Mesothelial cell of epicardium (in vitro differentiated cells): ENCODE measurements at regions not wholly inside any gene's neighbourhood (a gene's known extent, or its start where the extent isn't known, plus 50 kb on each side); places are given as distances from the start of the nearest gene placed in this dataset.

Source experiments
- DNase-seq, 2 experiments: peaks; one replicate each; pipeline ENCODE4 v3.0.0; 2021; ENCODE audit warnings: low spot score in 2 of 2; ENCODE audit not compliant: unreplicated experiment in 2 of 2
- H3K27ac Mint-ChIP-seq: 2 replicates; pipeline ENCODE4 v1.8.0; 2021; ENCODE audit warnings: mixed read lengths
- H3K27me3 Mint-ChIP-seq: 2 replicates; pipeline ENCODE4 v1.8.0; 2021; ENCODE audit warnings: low read depth, mixed read lengths
- H3K36me3 Mint-ChIP-seq: 2 replicates; pipeline ENCODE4 v1.8.0; 2021; ENCODE audit warnings: mixed read lengths
- H3K4me1 Mint-ChIP-seq: 2 replicates; pipeline ENCODE4 v1.8.0; 2021; ENCODE audit warnings: mixed read lengths
- H3K4me3 Mint-ChIP-seq: 2 replicates; pipeline ENCODE4 v1.8.0; 2021; ENCODE audit warnings: mild to moderate bottlenecking, moderate library complexity, mixed read lengths
- H3K9me3 Mint-ChIP-seq: 2 replicates; pipeline ENCODE4 v1.8.0; 2021; ENCODE audit warnings: mixed read lengths
- TF ChIP-seq, protein P1 (sequence below): fragments of 200-600 bp; sonication (generic); IDR thresholded peaks from one replicate; pipeline ENCODE4 v1.5.0; 2021; ENCODE audit warnings: antibody characterized with exemption; ENCODE audit not compliant: unreplicated experiment

DNA sequence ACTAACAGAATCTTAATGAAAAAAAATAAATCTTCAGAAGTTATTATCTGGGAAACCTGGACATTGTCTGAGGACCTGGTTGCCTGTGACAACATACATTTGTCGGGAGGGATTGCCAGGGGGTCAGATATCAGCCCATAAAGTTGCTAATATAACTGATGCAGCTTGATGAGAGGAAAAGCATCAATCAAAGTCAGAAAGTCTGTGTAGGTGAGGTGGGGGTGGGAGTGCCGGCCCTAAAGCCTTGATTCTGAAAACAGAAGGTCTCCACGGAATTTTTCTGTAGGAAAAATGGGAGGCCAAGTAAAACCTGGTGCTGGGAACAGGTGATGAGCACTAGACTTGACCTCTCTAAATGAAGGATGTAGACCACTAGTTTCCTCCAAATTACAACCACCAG, 281.8 kb downstream of the FGFR2 start:
- Mint-ChIP-seq H3K9me3 (peaks cover 17% of the 10 kb centered on the region), H3K4me3 (no peak overlapping the region), H3K36me3 (peaks cover 4% of the 10 kb centered on the region), H3K27me3 (no peaks in the 10 kb centered on the region), H3K27ac (no peak overlapping the region), H3K4me1 (peaks cover 26% of the 10 kb centered on the region)
- TF ChIP-seq, protein P1, sequence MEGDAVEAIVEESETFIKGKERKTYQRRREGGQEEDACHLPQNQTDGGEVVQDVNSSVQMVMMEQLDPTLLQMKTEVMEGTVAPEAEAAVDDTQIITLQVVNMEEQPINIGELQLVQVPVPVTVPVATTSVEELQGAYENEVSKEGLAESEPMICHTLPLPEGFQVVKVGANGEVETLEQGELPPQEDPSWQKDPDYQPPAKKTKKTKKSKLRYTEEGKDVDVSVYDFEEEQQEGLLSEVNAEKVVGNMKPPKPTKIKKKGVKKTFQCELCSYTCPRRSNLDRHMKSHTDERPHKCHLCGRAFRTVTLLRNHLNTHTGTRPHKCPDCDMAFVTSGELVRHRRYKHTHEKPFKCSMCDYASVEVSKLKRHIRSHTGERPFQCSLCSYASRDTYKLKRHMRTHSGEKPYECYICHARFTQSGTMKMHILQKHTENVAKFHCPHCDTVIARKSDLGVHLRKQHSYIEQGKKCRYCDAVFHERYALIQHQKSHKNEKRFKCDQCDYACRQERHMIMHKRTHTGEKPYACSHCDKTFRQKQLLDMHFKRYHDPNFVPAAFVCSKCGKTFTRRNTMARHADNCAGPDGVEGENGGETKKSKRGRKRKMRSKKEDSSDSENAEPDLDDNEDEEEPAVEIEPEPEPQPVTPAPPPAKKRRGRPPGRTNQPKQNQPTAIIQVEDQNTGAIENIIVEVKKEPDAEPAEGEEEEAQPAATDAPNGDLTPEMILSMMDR: no peak
- DNase-seq: no peak

DNA sequence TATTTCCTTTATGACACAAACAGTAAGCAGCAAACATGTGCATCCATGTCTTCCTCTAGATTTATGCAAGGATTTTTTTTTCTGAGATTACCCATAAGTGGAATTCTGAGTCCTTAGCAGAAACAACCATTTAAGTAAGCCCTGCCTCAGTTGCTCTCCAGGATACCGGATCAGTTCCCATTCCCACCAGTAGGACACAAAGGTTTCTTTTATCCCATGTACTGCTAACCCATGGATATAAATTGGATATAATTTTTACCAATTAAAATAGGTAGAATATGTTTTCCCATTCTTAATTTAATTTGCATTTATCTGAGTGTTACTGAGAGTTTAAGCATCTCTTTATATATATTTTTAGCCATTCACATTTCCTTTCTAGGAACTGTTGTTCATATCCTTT, 280.9 kb downstream of the FGFR2 start:
- no peaks in the 10 kb centered on the region for H3K27me3 Mint-ChIP-seq
- peaks cover 16% of the 10 kb centered on the region for H3K4me1 Mint-ChIP-seq
- H3K36me3 Mint-ChIP-seq: peaks cover 4% of the 10 kb centered on the region
- DNase-seq: no peak
- H3K27ac Mint-ChIP-seq: no peak overlapping the region
- no peak overlapping the region for H3K4me3 Mint-ChIP-seq
- peaks cover 17% of the 10 kb centered on the region for H3K9me3 Mint-ChIP-seq
- TF ChIP-seq, protein P1: peak; percentile 52

DNA sequence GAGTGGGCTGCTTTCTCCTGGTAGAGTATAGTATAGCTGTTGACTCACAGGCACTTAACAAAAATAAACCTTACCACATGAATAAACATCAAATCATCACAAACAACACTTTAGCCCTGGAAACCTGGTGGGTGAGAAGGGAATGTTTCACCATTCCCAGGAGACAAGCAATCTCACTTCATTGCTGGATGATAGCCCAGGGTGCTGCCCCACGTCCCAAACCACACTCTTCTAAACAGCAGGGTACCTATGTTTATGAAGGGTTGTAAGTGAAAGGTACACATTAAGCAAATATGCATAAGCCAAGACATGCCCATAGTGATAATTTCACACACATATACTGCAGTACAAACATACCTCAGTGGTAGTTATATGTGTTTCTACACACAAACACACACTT, 276.2 kb downstream of the FGFR2 start:
- H3K27ac Mint-ChIP-seq: no peak overlapping the region
- no peak overlapping the region for H3K4me3 Mint-ChIP-seq
- H3K36me3 Mint-ChIP-seq: peaks cover 4% of the 10 kb centered on the region
- H3K9me3 Mint-ChIP-seq: peaks cover 17% of the 10 kb centered on the region
- TF ChIP-seq, protein P1: no peak
- H3K4me1 Mint-ChIP-seq: peaks cover 10% of the 10 kb centered on the region
- DNase-seq: no peak
- no peaks in the 10 kb centered on the region for H3K27me3 Mint-ChIP-seq

DNA sequence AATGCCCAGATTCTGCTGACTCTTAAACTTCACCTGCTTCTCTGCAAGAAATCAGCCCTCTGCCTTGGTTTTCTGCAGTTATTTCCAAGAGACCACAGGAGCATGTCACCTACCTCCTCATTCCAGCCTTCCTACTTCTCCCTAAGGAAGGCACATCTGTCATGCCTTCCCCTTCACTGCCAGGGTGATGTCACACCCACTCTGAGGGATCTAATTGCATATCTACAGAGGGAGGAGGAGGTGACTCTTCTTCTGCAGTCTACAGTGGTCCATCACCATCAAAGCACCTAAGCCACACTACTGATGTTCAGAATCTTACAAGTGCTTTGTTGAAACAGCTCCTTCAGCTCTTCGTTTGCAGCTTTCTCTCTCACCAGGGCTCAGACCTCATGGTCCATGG, 275.5 kb downstream of the FGFR2 start:
- TF ChIP-seq, protein P1: no peak
- H3K36me3 Mint-ChIP-seq: peaks cover 4% of the 10 kb centered on the region
- peaks cover 15% of the 10 kb centered on the region for H3K9me3 Mint-ChIP-seq
- no peaks in the 10 kb centered on the region for H3K27me3 Mint-ChIP-seq
- H3K4me1 Mint-ChIP-seq: peaks cover 10% of the 10 kb centered on the region
- no peak overlapping the region for H3K4me3 Mint-ChIP-seq
- no peak for DNase-seq
- no peak overlapping the region for H3K27ac Mint-ChIP-seq

DNA sequence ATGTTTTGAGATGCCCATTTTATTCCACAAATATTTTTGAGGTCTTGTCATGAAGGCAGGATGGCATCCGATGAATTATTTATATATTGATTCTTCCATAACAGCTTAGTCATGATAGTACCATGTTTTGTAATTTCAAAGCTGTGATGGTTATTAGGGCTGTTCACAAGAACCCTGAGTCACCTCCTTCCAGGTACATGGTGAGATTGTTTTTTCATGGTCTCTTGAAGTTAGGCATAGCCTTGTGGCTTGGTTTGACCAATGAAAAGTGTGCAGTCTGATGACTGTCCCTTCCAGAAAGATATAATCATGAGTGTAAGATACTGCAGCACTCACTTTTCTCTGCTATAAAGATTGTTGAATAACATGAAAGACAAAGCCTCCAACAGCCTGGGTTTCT, 274.8 kb downstream of the FGFR2 start:
- H3K4me3 Mint-ChIP-seq: no peak overlapping the region
- peaks cover 4% of the 10 kb centered on the region for H3K36me3 Mint-ChIP-seq
- H3K27ac Mint-ChIP-seq: no peak overlapping the region
- DNase-seq: no peak
- H3K4me1 Mint-ChIP-seq: peaks cover 10% of the 10 kb centered on the region
- H3K9me3 Mint-ChIP-seq: peaks cover 8% of the 10 kb centered on the region
- TF ChIP-seq, protein P1: no peak
- no peaks in the 10 kb centered on the region for H3K27me3 Mint-ChIP-seq

DNA sequence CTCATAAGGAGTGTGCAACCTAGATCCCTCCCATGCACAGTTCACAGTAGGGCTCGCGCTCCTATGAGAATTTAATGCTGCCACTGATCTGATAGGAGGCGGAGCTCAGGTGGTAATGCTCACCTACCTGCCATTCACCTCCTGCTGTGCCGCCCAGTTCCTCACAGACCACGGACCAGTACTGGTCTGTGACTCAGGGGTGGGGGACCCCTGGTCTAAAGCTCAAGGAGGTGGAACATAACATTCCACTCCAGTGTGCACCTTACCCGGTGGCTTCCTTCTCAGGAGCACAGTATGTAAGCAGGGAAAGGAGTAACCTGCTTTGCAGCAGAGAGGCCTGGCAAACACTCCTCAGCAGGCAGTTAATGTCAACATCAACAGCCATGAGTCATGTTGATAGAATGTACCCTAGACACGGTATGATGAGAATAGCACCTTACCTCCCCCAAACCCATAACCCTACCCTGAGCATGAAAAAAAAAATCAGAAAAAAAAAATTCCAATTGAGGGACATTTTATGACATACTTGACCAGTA, 273.5 kb downstream of the FGFR2 start:
- DNase-seq: no peak
- H3K4me3 Mint-ChIP-seq: no peak overlapping the region
- H3K27ac Mint-ChIP-seq: peak overlapping the region; percentile 49
- TF ChIP-seq, protein P1: no peak
- no peaks in the 10 kb centered on the region for H3K36me3 Mint-ChIP-seq
- no peaks in the 10 kb centered on the region for H3K27me3 Mint-ChIP-seq
- peaks cover 10% of the 10 kb centered on the region for H3K4me1 Mint-ChIP-seq
- H3K9me3 Mint-ChIP-seq: no peaks in the 10 kb centered on the region
